ENCODE measurements at regions not wholly inside any gene's neighbourhood (a gene's known extent, or its start where the extent isn't known, plus 50 kb on each side); places are given as distances from the start of the nearest gene placed in this dataset.

GRCh38 chr3:22759636-22760310, 443.4 kb upstream of the UBE2E2 start:
- no peak for TF ChIP-seq CTCF (IDR thresholded peaks at IDR 0.05)
- TF ChIP-seq POLR2AphosphoS5 (IDR thresholded peaks at IDR 0.05): no peak
- no peak for TF ChIP-seq POLR2A (IDR thresholded peaks at IDR 0.05)
- TF ChIP-seq EP300 (IDR thresholded peaks at IDR 0.05): no peak

Measured in stomach (tissue), 4 donors.